B cell (primary cell): ENCODE measurements at regions not wholly inside any gene's neighbourhood (a gene's known extent, or its start where the extent isn't known, plus 50 kb on each side); places are given as distances from the start of the nearest gene placed in this dataset.

Source experiments
- ATAC-seq: fragments of 200-7000 bp; cut with Tn5 transposase; one replicate; pipeline ENCODE4 v1.10.0; 2021; ENCODE audit warnings: low read depth, mild to moderate bottlenecking, moderate number of reproducible peaks, moderate library complexity
- CTCF ChIA-PET: fragments of 350-600 bp; sonication (Branson Sonifier 250); formaldehyde crosslinking; loops from one replicate; lab custom pipeline; 2021; ENCODE audit warnings: antibody characterized with exemption, inconsistent platforms; lab: Charles Lee
- POLR2A ChIA-PET: fragments of 350-600 bp; sonication (Branson Sonifier 250); formaldehyde crosslinking; loops from one replicate; lab custom pipeline; 2021; ENCODE audit warnings: antibody characterized with exemption; lab: Charles Lee
- DNase-seq: peaks from one replicate; pipeline ENCODE4 v3.0.0; 2013
- H2AFZ ChIP-seq: 2 replicates; pipeline ENCODE4 v1.6.1; 2012; ENCODE audit warnings: mild to moderate bottlenecking, low read depth, low read length; ENCODE audit not compliant: insufficient read depth, poor library complexity, severe bottlenecking
- H3K27ac ChIP-seq, 2 donors: 1 replicate in 1 of 2; 2 replicates in 1 of 2; pipeline ENCODE4 v1.5.1; 2012 to 2013; ENCODE audit warnings: low read length in 2 of 2, mild to moderate bottlenecking in 2 of 2, moderate library complexity in 1 of 2
- H3K27me3 ChIP-seq, 4 experiments: fragments of 200-600 bp in 1 of 4; sonication (generic) in 1 of 4; replicated peaks in 1 of 4; 1 replicate in 2 of 4; 2 replicates in 2 of 4; pipeline versions ENCODE4 v1.6.1 to v1.7.0; 2013 to 2016; ENCODE audit warnings: low read length in 3 of 4, mild to moderate bottlenecking in 2 of 4, mixed read lengths in 1 of 4, moderate library complexity in 1 of 4; ENCODE audit not compliant: insufficient read depth in 4 of 4, control insufficient read depth in 3 of 4; ENCODE audit errors: control extremely low read depth in 1 of 4
- H3K36me3 ChIP-seq, 2 experiments: replicated peaks in 1 of 2; 1 replicate in 1 of 2; 2 replicates in 1 of 2; pipeline versions ENCODE4 v1.6.1 to v1.7.1; 2013; ENCODE audit warnings: low read length in 1 of 2; ENCODE audit not compliant: insufficient read depth in 2 of 2, control insufficient read depth in 1 of 2; ENCODE audit errors: control extremely low read depth in 1 of 2, extremely low read depth in 1 of 2
- H3K4me1 ChIP-seq, 2 donors: fragments of 200-600 bp in 1 of 2; sonication (generic) in 1 of 2; 1 replicate in 1 of 2; 2 replicates in 1 of 2; pipeline versions ENCODE4 v1.5.1 to v1.6.1; 2013 to 2017; ENCODE audit warnings: low read length in 2 of 2; ENCODE audit not compliant: control insufficient read depth in 2 of 2, insufficient read depth in 2 of 2
- H3K4me2 ChIP-seq: replicated peaks from 2 replicates; pipeline ENCODE3; 2012; ENCODE audit warnings: mild to moderate bottlenecking, low read depth, low read length; ENCODE audit not compliant: poor library complexity, severe bottlenecking
- H3K4me3 ChIP-seq, 5 experiments: fragments of 200-600 bp in 1 of 5; sonication (generic) in 1 of 5; 1 replicate in 3 of 5; 2 replicates in 2 of 5; pipeline versions ENCODE4 v1.5.1 to v1.7.0; 2011 to 2016; ENCODE audit warnings: low read length in 4 of 5, mild to moderate bottlenecking in 4 of 5, low read depth in 2 of 5, control low read depth in 1 of 5, moderate library complexity in 1 of 5; ENCODE audit not compliant: insufficient read depth in 1 of 5; ENCODE audit errors: control extremely low read depth in 1 of 5, extremely low read depth in 1 of 5
- H3K79me2 ChIP-seq: fragments of 200-600 bp; sonication (generic); one replicate; pipeline ENCODE4 v1.6.0; 2016; ENCODE audit warnings: low read length; ENCODE audit not compliant: control insufficient read depth, insufficient read depth
- H3K9ac ChIP-seq: fragments of 200-600 bp; sonication (generic); 2 replicates; pipeline ENCODE4 v1.6.1; 2017; ENCODE audit warnings: mild to moderate bottlenecking, low read length, moderate library complexity
- H3K9me3 ChIP-seq, 3 donors: one replicate each; pipeline versions ENCODE4 v1.6.1 to v1.7.1; 2013; ENCODE audit warnings: low read length in 2 of 3; ENCODE audit not compliant: control insufficient read depth in 2 of 3, insufficient read depth in 1 of 3; ENCODE audit errors: control extremely low read depth in 1 of 3
- H4K20me1 ChIP-seq: 2 replicates; pipeline ENCODE4 v1.6.0; 2012; ENCODE audit warnings: mild to moderate bottlenecking, low read length; ENCODE audit not compliant: insufficient read depth, control insufficient read depth, poor library complexity, severe bottlenecking
- H3K27ac Mint-ChIP-seq: one replicate; pipeline ENCODE4 v1.8.0; 2021; ENCODE audit warnings: mixed read lengths
- H3K27me3 Mint-ChIP-seq: one replicate; pipeline ENCODE4 v1.8.0; 2021; ENCODE audit warnings: mixed read lengths
- H3K4me1 Mint-ChIP-seq: one replicate; pipeline ENCODE4 v1.8.0; 2021; ENCODE audit warnings: mixed read lengths
- H3K4me3 Mint-ChIP-seq: one replicate; pipeline ENCODE4 v1.8.0; 2021; ENCODE audit warnings: mixed read lengths
- H3K9me3 Mint-ChIP-seq: one replicate; pipeline ENCODE4 v1.8.0; 2022; ENCODE audit warnings: mixed read lengths; ENCODE audit not compliant: insufficient read depth
- CTCF ChIP-seq: fragments of 200-600 bp; IDR thresholded peaks from one replicate; pipeline ENCODE4 v1.8.0; 2022; ENCODE audit warnings: antibody characterized with exemption, mild to moderate bottlenecking
- EZH2 ChIP-seq: IDR thresholded peaks from 2 replicates; pipeline ENCODE4 v1.6.1; 2012; ENCODE audit warnings: borderline replicate concordance, low read depth, mild to moderate bottlenecking, moderate library complexity, low read length; ENCODE audit not compliant: insufficient read depth, poor library complexity, severe bottlenecking
- WGBS: methylation state at CpG from one replicate; pipeline ENCODE4 v1.1.5; 2013; ENCODE audit warnings: missing lambda C conversion rate; ENCODE audit not compliant: insufficient coverage; 5-methylcytosine and 5-hydroxymethylcytosine counted together
- intact Hi-C: fragments of 100-400 bp; cut with micrococcal nuclease; formaldehyde crosslinking; loops from one replicate; pipeline ENCODE4 v1.10.0; 2022

- POLR2A ChIA-PET = no interaction called here
- H3K4me3 ChIP-seq = no peak overlapping the region
- no peaks in the 10 kb centered on the region for H3K79me2 ChIP-seq
- H3K4me1 Mint-ChIP-seq = no peaks in the 10 kb centered on the region
- intact Hi-C loops = no loop called here
- 90% methylated on average over 1 of the region's 1 CpG for whole genome bisulfite sequencing
- no peaks in the 10 kb centered on the region for H3K36me3 ChIP-seq
- DNase-seq (no peak), ATAC-seq (no peak)
- H3K9ac ChIP-seq = no peak overlapping the region
- H3K27ac Mint-ChIP-seq = no peak overlapping the region
- H3K9me3 Mint-ChIP-seq = peaks cover 6% of the 10 kb centered on the region
- no peak overlapping the region for H3K4me2 ChIP-seq
- no peaks in the 10 kb centered on the region for H3K27me3 ChIP-seq
- no peak overlapping the region for H3K4me3 Mint-ChIP-seq
- H3K27ac ChIP-seq = no peak overlapping the region
- H3K27me3 Mint-ChIP-seq = no peaks in the 10 kb centered on the region
- H4K20me1 ChIP-seq = no peaks in the 10 kb centered on the region
- TF ChIP-seq CTCF (no peak), EZH2 (no peak)
- CTCF ChIA-PET = no interaction called here
- no peak overlapping the region for H2AFZ ChIP-seq
- H3K9me3 ChIP-seq = no peaks in the 10 kb centered on the region
- no peaks in the 10 kb centered on the region for H3K4me1 ChIP-seq
Measured at GRCh38 chr14:39768589-39768988, 336.4 kb upstream of the FBXO33 start.

DNA sequence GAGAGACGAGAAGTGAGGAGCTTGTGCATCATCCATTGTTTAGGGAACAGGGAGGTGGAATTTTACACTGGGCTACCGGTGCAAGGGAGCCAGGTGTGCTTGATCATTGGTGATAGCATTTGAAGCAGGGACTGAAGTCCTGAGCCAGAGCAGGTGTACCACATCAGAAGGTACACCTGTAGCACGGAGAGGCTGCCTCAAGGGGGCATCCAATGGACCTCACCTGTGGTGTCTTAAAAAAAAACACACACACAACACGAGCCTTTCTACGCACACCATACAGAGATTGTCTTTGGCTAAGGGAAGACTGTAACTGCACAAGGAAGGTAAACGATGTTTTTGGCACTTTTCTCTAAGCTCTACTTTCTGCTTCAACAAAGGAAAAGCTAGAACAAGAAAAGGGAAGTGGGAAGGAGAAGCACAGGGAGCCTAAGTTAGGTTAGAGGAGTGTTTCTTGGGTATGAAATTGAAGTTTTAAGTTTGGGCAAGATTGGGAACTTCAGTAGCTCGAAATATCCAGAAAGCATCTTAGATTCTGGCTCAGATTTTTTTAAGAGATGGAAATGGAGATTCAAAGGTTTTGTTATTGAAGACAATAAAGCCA lies 334.3 kb upstream of the FBXO33 start:
- ChIA-PET CTCF (no interaction called here), POLR2A (no interaction called here)
- no peak overlapping the region for H3K27ac Mint-ChIP-seq
- no peak overlapping the region for H3K4me3 ChIP-seq
- no peak overlapping the region for H3K4me3 Mint-ChIP-seq
- no peak overlapping the region for H3K9ac ChIP-seq
- no peak for TF ChIP-seq CTCF
- no peak for TF ChIP-seq EZH2
- H3K9me3 ChIP-seq = no peaks in the 10 kb centered on the region
- DNase-seq (no peak), ATAC-seq (no peak)
- peaks cover 6% of the 10 kb centered on the region for H3K9me3 Mint-ChIP-seq
- H3K36me3 ChIP-seq = no peaks in the 10 kb centered on the region
- H3K4me2 ChIP-seq = no peak overlapping the region
- H3K27me3 ChIP-seq = no peaks in the 10 kb centered on the region
- no peak overlapping the region for H2AFZ ChIP-seq
- H3K27ac ChIP-seq = no peak overlapping the region
- WGBS = 66% methylated on average over 4 of the region's 7 CpGs
- H4K20me1 ChIP-seq = no peaks in the 10 kb centered on the region
- intact Hi-C loops = no loop called here
- no peaks in the 10 kb centered on the region for H3K27me3 Mint-ChIP-seq
- peaks cover 8% of the 10 kb centered on the region for H3K4me1 Mint-ChIP-seq
- no peaks in the 10 kb centered on the region for H3K4me1 ChIP-seq
- H3K79me2 ChIP-seq = no peaks in the 10 kb centered on the region
